PC-9 (cell line): ENCODE measurements at regions not wholly inside any gene's neighbourhood (a gene's known extent, or its start where the extent isn't known, plus 50 kb on each side); places are given as distances from the start of the nearest gene placed in this dataset.

Experiments used
- BruUV-seq: library from RNA; stranded (reverse); fragments of 400-500 nt; replicated peaks from 2 replicates; lab custom pipeline; 2021; lab: Mats Ljungman, UMichigan
- CTCF ChIA-PET: fragments of 300-600 bp; sonication (Branson Sonifier 250); formaldehyde crosslinking; loops from one replicate; lab custom pipeline; 2022; ENCODE audit warnings: antibody characterized with exemption; lab: Charles Lee
- POLR2A ChIA-PET: fragments of 300-600 bp; sonication (Branson Sonifier 250); formaldehyde crosslinking; loops from one replicate; lab custom pipeline; 2022; ENCODE audit warnings: antibody characterized with exemption; ENCODE audit not compliant: unreplicated experiment; lab: Charles Lee
- DNase-seq, 2 experiments: peaks; one replicate each; pipeline versions ENCODE4 v3.0.0 to v3.0.0-alpha.2; 2015 to 2022; ENCODE audit warnings: mixed read lengths in 1 of 2
- H2AFZ ChIP-seq: fragments of 200-600 bp; sonication (generic); 2 replicates; pipeline ENCODE4 v1.8.1; 2017; ENCODE audit warnings: antibody characterized with exemption
- H3F3A ChIP-seq: fragments of 200-600 bp; sonication (generic); 2 replicates; pipeline ENCODE4 v1.8.1; 2017; ENCODE audit warnings: antibody characterized with exemption, mild to moderate bottlenecking, low read depth; ENCODE audit not compliant: insufficient read depth
- H3K27ac ChIP-seq: fragments of 200-600 bp; sonication (generic); 2 replicates; pipeline ENCODE4 v1.6.1; 2016; ENCODE audit warnings: mixed run types
- H3K27me3 ChIP-seq: fragments of 200-600 bp; sonication (generic); 2 replicates; pipeline ENCODE4 v1.6.1; 2016; ENCODE audit warnings: low read depth, mixed run types; ENCODE audit not compliant: insufficient read depth
- H3K36me3 ChIP-seq: fragments of 200-600 bp; sonication (generic); 2 replicates; pipeline ENCODE4 v1.6.1; 2016; ENCODE audit warnings: low read depth, mixed run types
- H3K4me1 ChIP-seq: fragments of 200-600 bp; sonication (generic); replicated peaks from 2 replicates; pipeline ENCODE4 v1.6.1; 2016; ENCODE audit warnings: mixed run types; ENCODE audit not compliant: insufficient read depth
- H3K4me2 ChIP-seq: fragments of 200-600 bp; sonication (generic); 2 replicates; pipeline ENCODE4 v1.6.1; 2017; ENCODE audit warnings: mixed run types
- H3K4me3 ChIP-seq: fragments of 200-600 bp; sonication (generic); 2 replicates; pipeline ENCODE4 v1.6.1; 2016; ENCODE audit warnings: mixed run types
- H3K79me2 ChIP-seq: fragments of 200-600 bp; sonication (generic); 2 replicates; pipeline ENCODE4 v1.6.1; 2017; ENCODE audit warnings: low read depth, mixed run types
- H3K9me2 ChIP-seq: fragments of 200-600 bp; sonication (generic); 2 replicates; pipeline ENCODE4 v1.8.1; 2017; ENCODE audit warnings: mild to moderate bottlenecking; ENCODE audit not compliant: insufficient read depth
- H3K9me3 ChIP-seq: fragments of 200-600 bp; sonication (generic); 2 replicates; pipeline ENCODE4 v1.8.1; 2016; ENCODE audit warnings: low read depth; ENCODE audit not compliant: insufficient read depth
- H4K20me1 ChIP-seq: fragments of 200-600 bp; sonication (generic); 2 replicates; pipeline ENCODE4 v1.8.1; 2017; ENCODE audit not compliant: insufficient read depth
- EZH2 ChIP-seq: fragments of 200-600 bp; sonication (generic); IDR thresholded peaks from 2 replicates; pipeline ENCODE4 v1.8.0; 2017; ENCODE audit warnings: antibody characterized with exemption, low read depth
- intact Hi-C: fragments of 100-400 bp; cut with micrococcal nuclease; formaldehyde crosslinking; loops from one replicate; pipeline ENCODE4 v1.10.0; 2022; ENCODE audit not compliant: unreplicated experiment
- TF ChIP-seq, protein P1 (sequence below): fragments of 200-600 bp; sonication (generic); conservative IDR thresholded peaks from 2 replicates; pipeline ENCODE4 v1.6.1; 2017; ENCODE audit warnings: mixed run types, antibody characterized with exemption, mild to moderate bottlenecking, moderate library complexity

DNA sequence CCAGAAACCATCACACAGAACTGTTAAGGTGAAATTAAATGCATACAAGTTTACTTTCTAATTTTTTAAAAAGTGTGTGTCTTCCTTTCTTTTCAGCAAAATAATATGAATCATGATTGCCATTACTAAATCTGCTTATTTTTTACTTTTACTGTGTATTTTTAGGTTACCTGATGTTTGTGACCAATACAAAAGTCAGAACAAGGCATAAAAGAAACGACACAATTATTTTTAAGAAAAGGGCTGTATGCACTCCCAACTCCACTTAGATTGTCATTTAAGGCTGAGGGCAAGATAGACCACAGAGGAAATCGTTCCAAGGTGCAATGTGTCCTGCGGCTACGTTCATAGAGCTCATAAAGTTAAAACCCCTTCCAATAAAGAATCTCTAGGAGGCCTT, 797.0 kb downstream of the TDRD15 start:
- no peaks in the 10 kb centered on the region for H3K27me3 ChIP-seq
- no peak overlapping the region for H3K4me3 ChIP-seq
- no peaks in the 10 kb centered on the region for H3K79me2 ChIP-seq
- H3K4me1 ChIP-seq, result no peaks in the 10 kb centered on the region
- H3K9me2 ChIP-seq, result no peaks in the 10 kb centered on the region
- no peak for TF ChIP-seq EZH2
- TF ChIP-seq, protein P1, sequence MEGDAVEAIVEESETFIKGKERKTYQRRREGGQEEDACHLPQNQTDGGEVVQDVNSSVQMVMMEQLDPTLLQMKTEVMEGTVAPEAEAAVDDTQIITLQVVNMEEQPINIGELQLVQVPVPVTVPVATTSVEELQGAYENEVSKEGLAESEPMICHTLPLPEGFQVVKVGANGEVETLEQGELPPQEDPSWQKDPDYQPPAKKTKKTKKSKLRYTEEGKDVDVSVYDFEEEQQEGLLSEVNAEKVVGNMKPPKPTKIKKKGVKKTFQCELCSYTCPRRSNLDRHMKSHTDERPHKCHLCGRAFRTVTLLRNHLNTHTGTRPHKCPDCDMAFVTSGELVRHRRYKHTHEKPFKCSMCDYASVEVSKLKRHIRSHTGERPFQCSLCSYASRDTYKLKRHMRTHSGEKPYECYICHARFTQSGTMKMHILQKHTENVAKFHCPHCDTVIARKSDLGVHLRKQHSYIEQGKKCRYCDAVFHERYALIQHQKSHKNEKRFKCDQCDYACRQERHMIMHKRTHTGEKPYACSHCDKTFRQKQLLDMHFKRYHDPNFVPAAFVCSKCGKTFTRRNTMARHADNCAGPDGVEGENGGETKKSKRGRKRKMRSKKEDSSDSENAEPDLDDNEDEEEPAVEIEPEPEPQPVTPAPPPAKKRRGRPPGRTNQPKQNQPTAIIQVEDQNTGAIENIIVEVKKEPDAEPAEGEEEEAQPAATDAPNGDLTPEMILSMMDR, result no peak
- no peak overlapping the region for H3K4me2 ChIP-seq
- H3K9me3 ChIP-seq, result no peaks in the 10 kb centered on the region
- H2AFZ ChIP-seq, result no peak overlapping the region
- ChIA-PET CTCF (no interaction called here), POLR2A (no interaction called here)
- no peaks in the 10 kb centered on the region for H4K20me1 ChIP-seq
- H3K36me3 ChIP-seq, result no peaks in the 10 kb centered on the region
- intact Hi-C loops, result no loop called here
- no TSS peak for BruUV-seq
- DNase-seq, result no peak
- H3F3A ChIP-seq, result no peaks in the 10 kb centered on the region
- no peak overlapping the region for H3K27ac ChIP-seq

DNA sequence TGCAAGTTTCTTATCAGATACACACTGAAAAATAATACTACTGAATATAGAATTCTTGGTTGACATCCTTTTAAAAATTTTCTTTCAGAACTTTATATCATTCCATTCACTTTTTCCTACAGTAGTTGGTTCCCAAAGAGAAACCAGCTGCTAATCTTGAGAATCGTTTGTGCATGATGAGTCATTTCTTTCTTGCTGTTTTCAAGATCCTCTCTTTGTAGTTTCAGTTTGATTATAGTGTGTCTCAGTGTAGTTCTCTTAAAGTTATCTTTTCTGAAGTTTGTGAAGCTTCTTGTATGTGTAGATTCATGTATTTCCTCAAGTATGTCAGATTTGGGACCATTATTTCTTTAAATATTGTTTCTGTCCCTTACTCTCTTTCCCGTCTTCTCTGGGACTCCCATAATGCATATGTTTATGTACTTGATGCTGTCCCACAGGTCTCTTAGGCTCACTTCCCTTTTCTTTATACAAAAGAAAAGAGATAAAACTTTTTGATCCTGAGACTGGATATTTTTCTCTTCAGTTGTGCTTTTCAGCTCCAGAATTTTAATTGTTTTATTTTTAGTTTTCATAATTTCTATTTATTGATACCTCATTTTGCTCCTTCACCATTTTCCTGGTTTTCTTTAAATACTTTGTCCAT, 801.0 kb downstream of the TDRD15 start:
- TF ChIP-seq EZH2, result no peak
- TF ChIP-seq, protein P1, result no peak
- intact Hi-C loops, result no loop called here
- Histone ChIP-seq H3K79me2 (no peaks in the 10 kb centered on the region), H3K4me2 (no peak overlapping the region), H3K4me1 (no peaks in the 10 kb centered on the region), H3K9me2 (no peaks in the 10 kb centered on the region), H3K9me3 (no peaks in the 10 kb centered on the region), H3K36me3 (no peaks in the 10 kb centered on the region), H3K27me3 (no peaks in the 10 kb centered on the region), H3K27ac (no peak overlapping the region), H3F3A (no peaks in the 10 kb centered on the region), H2AFZ (no peak overlapping the region), H4K20me1 (no peaks in the 10 kb centered on the region), H3K4me3 (no peak overlapping the region)
- no TSS peak for BruUV-seq
- CTCF ChIA-PET, result no interaction called here
- POLR2A ChIA-PET, result no interaction called here
- no peak for DNase-seq

- Histone ChIP-seq H3F3A (no peaks in the 10 kb centered on the region), H3K9me3 (no peaks in the 10 kb centered on the region), H3K4me2 (no peak overlapping the region), H3K27ac (no peak overlapping the region), H3K4me3 (no peak overlapping the region), H3K79me2 (no peaks in the 10 kb centered on the region), H2AFZ (no peak overlapping the region), H4K20me1 (no peaks in the 10 kb centered on the region), H3K36me3 (no peaks in the 10 kb centered on the region), H3K27me3 (no peaks in the 10 kb centered on the region), H3K9me2 (no peaks in the 10 kb centered on the region), H3K4me1 (no peaks in the 10 kb centered on the region)
- no peak for TF ChIP-seq EZH2
- TF ChIP-seq, protein P1, result peak; percentile 44
- no TSS peak for BruUV-seq
- ChIA-PET CTCF (no interaction called here), POLR2A (no interaction called here)
- intact Hi-C loops, result no loop called here
- DNase-seq, result no peak
Measured at GRCh38 chr2:21928292-21928691, 804.5 kb downstream of the TDRD15 start.
